ENCODE measurements at regions not wholly inside any gene's neighbourhood (a gene's known extent, or its start where the extent isn't known, plus 50 kb on each side); places are given as distances from the start of the nearest gene placed in this dataset.
"Not testable (repeated sequence)": the region's sequence is repeated elsewhere in the genome, so short reads cannot be mapped to it uniquely, and the experiment has no call there.

DNA sequence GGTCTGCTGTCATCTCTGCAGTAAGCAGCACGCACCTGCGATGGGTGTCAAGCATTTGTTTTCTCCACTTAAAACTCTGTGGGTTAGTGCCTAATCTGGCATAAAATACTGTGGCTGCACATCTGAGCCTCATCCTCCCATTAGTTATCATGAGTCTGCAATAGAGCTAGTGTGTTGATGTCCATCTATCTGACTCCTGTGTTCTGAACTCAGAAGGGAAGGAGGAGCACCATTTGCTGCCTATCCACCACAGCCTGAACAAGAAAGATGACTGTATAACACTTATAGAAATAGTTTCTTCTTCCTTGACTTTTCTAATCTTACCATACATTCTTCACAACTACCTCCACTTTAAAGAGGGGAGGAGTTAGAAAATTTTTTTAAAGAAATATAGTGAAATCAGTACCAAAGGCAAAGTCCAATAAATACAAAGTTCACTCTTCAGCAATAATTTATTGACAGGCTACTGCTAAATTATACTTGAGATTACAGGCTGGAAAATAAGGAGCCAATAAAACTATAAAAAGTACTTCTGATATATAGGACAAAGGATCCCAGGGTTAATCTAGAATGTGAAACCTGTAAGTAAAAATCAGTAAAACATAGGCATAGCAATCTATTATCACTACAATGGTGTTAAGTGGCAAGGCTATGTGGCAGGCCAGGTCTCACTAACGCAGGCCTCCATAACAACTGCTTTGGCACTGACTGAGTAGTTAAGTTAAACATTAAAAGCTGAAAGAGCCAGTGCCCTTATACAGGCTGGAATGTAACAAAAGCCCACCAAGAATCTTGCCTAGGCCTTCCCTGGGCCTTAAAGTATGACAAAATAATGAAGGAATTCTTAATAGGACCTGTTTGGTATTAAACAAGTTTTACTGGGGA lies 70.2 kb downstream of the LGALS9C start:
- H3K4me1 ChIP-seq (ENCODE audit: insufficient read depth); H3K36me3 ChIP-seq (replicated peaks; ENCODE audit: insufficient read depth, low read depth); H3K4me3 ChIP-seq; DNase-seq (ENCODE audit: low spot score); H3K9me2 ChIP-seq (replicated peaks; ENCODE audit: insufficient read depth); H3K27me3 ChIP-seq; H3K79me2 ChIP-seq; H3K4me2 ChIP-seq; H3K27ac ChIP-seq; H4K20me1 ChIP-seq (ENCODE audit: insufficient read depth, poor library complexity, severe bottlenecking); H3K9me3 ChIP-seq (ENCODE audit: low read depth); H2AFZ ChIP-seq: not testable (repeated sequence)
- WGBS (ENCODE audit: low lambda C conversion rate, missing lambda C conversion rate) = 100% methylated on average over 2 of the region's 3 CpGs

DNA sequence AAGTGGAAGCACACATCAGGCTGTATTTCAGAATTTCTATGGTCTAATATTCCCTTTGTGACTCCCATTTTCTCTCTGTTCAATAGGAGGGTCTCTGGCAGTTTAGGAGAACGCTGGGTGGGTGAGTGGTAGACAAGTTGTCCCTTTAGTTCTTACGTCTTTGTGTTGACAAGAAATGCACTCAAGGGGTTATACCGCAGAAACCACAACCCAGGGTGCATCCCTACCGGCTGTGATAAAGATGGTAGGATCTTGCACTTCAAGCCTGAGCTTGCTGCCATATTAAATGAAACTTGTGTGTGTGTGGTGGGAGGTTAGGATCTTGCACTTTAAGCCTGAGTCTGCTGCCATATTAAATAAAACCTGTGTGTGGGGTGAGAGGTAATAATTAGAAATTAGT lies 80.5 kb downstream of the LGALS9C start:
- DNase-seq (ENCODE audit: low spot score); H3K79me2 ChIP-seq; H3K4me3 ChIP-seq; H3K9me3 ChIP-seq (ENCODE audit: low read depth); H2AFZ ChIP-seq; H3K27me3 ChIP-seq; H3K36me3 ChIP-seq (replicated peaks; ENCODE audit: insufficient read depth, low read depth); H3K4me1 ChIP-seq (ENCODE audit: insufficient read depth); H4K20me1 ChIP-seq (ENCODE audit: insufficient read depth, poor library complexity, severe bottlenecking); H3K4me2 ChIP-seq; H3K27ac ChIP-seq; H3K9me2 ChIP-seq (replicated peaks; ENCODE audit: insufficient read depth): not testable (repeated sequence)
- 90% methylated on average over 4 of the region's 4 CpGs for WGBS (ENCODE audit: low lambda C conversion rate, missing lambda C conversion rate)

DNA sequence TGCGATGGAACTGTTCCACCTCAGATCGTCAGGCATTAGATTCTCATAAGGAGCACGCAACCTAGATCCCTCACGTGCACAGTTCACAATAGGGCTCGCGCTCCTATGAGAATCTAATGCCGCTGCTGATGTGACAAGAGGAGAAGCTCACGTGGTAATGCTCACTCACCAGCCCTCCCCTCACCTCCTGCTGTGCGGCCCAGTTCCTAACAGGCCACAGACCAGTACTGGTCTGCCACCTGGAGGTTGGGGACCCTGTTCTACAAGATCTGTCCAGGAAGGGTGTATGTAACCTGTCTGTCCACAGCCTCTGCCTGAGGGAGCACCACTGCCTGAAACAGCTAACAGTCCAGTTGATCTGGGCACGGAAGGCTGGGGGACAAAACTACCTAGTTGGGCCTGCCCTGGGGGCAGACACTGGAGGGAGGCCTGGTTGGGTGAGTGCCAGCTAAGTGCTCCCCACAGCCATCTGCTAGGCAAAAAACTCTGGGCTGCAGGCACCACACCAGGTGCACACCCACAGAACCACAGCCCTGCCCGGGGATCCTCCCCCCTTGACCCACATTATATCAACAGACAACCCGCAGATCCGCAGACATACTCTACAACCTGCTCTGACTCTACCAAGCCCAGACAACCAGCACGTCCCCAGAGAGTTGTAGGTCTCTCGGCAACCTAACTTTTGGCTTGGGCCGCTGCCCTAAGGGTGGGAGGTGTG lies 80.7 kb downstream of the TBC1D28 start:
- not testable (repeated sequence) for H3K27ac ChIP-seq; H2AFZ ChIP-seq; H3K4me1 ChIP-seq (ENCODE audit: insufficient read depth); DNase-seq (ENCODE audit: low spot score); H4K20me1 ChIP-seq (ENCODE audit: insufficient read depth, poor library complexity, severe bottlenecking); H3K9me2 ChIP-seq (replicated peaks; ENCODE audit: insufficient read depth); H3K79me2 ChIP-seq; H3K27me3 ChIP-seq; H3K9me3 ChIP-seq (ENCODE audit: low read depth); H3K4me2 ChIP-seq; H3K4me3 ChIP-seq; H3K36me3 ChIP-seq (replicated peaks; ENCODE audit: insufficient read depth, low read depth)
- WGBS (ENCODE audit: low lambda C conversion rate, missing lambda C conversion rate) = 74% methylated on average over 13 of the region's 16 CpGs

DNA sequence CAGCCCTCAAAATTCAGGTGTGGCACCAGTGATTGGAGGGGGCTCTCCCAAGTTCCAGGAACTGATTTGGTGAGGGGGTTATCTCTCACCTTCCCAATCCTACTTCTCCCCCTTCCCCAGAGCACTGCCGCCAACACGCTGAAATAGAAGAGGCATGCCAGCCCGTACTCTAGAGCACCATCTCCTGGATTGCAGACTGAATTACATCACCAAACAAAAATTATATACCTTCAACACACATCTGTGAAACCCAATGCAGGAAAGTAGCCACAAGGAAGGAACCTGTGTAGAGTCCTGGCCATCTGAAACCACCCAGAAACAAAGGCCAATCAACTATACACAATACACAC lies 80.1 kb downstream of the TBC1D28 start:
- H3K9me3 ChIP-seq (ENCODE audit: low read depth); H3K4me3 ChIP-seq; H4K20me1 ChIP-seq (ENCODE audit: insufficient read depth, poor library complexity, severe bottlenecking); H3K4me1 ChIP-seq (ENCODE audit: insufficient read depth); H3K36me3 ChIP-seq (replicated peaks; ENCODE audit: insufficient read depth, low read depth); H3K27me3 ChIP-seq; H3K79me2 ChIP-seq; H3K27ac ChIP-seq; H3K9me2 ChIP-seq (replicated peaks; ENCODE audit: insufficient read depth); H2AFZ ChIP-seq; H3K4me2 ChIP-seq: not testable (repeated sequence)
- TF ChIP-seq, protein P1, sequence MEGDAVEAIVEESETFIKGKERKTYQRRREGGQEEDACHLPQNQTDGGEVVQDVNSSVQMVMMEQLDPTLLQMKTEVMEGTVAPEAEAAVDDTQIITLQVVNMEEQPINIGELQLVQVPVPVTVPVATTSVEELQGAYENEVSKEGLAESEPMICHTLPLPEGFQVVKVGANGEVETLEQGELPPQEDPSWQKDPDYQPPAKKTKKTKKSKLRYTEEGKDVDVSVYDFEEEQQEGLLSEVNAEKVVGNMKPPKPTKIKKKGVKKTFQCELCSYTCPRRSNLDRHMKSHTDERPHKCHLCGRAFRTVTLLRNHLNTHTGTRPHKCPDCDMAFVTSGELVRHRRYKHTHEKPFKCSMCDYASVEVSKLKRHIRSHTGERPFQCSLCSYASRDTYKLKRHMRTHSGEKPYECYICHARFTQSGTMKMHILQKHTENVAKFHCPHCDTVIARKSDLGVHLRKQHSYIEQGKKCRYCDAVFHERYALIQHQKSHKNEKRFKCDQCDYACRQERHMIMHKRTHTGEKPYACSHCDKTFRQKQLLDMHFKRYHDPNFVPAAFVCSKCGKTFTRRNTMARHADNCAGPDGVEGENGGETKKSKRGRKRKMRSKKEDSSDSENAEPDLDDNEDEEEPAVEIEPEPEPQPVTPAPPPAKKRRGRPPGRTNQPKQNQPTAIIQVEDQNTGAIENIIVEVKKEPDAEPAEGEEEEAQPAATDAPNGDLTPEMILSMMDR (IDR thresholded peaks at IDR 0.05; ENCODE audit: poor library complexity) = peak; percentile 55
- peak; percentile 26 for DNase-seq (ENCODE audit: low spot score)
- 2% methylated on average over 3 of the region's 3 CpGs for WGBS (ENCODE audit: low lambda C conversion rate, missing lambda C conversion rate)

DNA sequence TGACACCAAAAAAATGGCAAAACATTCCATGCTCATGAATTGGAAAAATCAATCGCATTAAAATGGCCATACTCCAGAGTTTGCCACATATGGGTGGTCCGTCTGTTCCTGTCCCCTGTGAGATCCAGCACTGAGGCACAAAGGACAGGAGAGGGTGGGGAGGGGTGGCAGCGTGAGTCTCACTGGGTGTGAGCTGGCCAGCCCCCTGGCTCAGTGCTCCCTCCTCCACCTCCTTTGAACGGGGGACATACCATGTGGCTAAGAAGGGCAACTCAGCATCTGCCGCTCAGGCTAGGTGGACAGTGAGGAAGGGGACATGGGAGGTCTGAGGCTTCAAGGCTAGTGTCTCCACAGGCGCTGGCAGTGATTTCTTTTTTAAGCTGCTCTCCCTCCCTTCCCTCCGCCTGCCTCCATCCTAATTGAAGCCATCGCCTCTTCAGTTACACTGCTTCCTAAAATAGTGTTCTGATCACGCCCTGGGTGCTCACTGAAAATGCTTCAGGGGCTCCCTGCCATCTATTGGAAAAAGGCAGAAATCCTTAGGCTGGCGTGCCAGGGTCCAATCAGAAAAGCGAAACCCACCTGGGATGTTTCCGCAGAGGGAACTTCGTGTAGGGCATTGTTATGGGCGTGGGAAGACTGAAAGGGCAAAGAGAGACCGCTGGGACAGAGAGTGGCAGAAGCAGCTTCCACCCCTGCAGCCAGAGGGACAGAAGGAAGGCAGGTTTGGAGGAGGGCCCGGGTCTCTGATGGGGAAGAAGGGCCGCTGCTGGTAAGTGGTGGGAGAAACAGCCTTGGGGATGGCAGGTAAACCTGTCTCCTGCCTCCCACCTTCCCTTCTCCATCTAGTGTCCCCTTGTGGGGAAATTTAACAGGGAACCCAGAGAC lies 75.8 kb downstream of the TBC1D28 start:
- not testable (repeated sequence) for H3K4me2 ChIP-seq; H3K9me2 ChIP-seq (replicated peaks; ENCODE audit: insufficient read depth); H3K4me1 ChIP-seq (ENCODE audit: insufficient read depth); H3K9me3 ChIP-seq (ENCODE audit: low read depth); H4K20me1 ChIP-seq (ENCODE audit: insufficient read depth, poor library complexity, severe bottlenecking); H3K79me2 ChIP-seq; H3K4me3 ChIP-seq; H3K36me3 ChIP-seq (replicated peaks; ENCODE audit: insufficient read depth, low read depth); H3K27me3 ChIP-seq; H2AFZ ChIP-seq; H3K27ac ChIP-seq
- WGBS (ENCODE audit: low lambda C conversion rate, missing lambda C conversion rate) = 63% methylated on average over 14 of the region's 17 CpGs
- peak; percentile 2 for DNase-seq (ENCODE audit: low spot score)

DNA sequence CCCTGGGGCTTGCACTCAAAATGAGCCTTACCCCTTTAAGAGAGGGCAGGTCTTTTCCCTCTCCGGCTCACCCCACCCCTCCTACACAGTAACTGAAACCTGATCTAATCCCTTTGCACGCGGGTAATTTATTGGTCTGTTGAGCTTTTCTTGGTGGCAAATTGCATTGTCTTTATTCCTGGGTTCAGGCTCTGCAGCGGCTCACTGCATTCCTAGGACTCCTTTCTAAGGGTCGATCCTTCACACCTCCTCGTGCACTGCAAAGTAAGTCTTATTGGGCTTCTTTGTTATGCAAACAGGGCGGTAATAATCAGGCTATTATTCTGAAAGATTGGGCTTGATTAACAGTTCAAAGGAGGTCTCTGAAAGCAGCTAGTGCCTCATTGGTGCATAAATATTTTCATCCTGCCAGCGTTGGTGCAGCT lies 74.7 kb downstream of the TBC1D28 start:
- DNase-seq (ENCODE audit: low spot score) = peak; percentile 3
- H3K79me2 ChIP-seq; H3K36me3 ChIP-seq (replicated peaks; ENCODE audit: insufficient read depth, low read depth); H3K4me3 ChIP-seq; H3K4me1 ChIP-seq (ENCODE audit: insufficient read depth); H4K20me1 ChIP-seq (ENCODE audit: insufficient read depth, poor library complexity, severe bottlenecking); H3K27me3 ChIP-seq; H3K9me2 ChIP-seq (replicated peaks; ENCODE audit: insufficient read depth); H2AFZ ChIP-seq; H3K27ac ChIP-seq; H3K9me3 ChIP-seq (ENCODE audit: low read depth): not testable (repeated sequence)
- 4% methylated on average over 5 of the region's 8 CpGs for WGBS (ENCODE audit: low lambda C conversion rate, missing lambda C conversion rate)
- H3K4me2 ChIP-seq = peak overlapping the region; percentile 73

DNA sequence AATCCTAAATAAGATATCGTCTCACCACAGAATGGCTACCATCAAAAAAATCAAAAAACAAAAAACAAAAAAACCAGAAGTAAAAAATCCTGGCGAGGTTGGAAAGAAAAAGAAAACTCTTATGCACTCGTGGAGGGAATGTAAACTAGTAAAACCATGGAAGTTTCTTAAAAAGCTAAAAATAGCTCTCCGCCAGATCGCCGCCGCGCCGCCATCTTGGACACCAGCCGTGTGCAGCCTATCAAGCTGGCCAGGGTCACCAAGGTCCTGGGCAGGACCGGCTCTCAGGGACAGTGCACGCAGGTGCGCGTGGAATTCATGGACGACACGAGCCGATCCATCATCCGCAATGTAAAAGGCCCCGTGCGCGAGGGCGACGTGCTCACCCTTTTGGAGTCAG lies 71.7 kb downstream of the TBC1D28 start:
- H3K27me3 ChIP-seq; H3K9me3 ChIP-seq (ENCODE audit: low read depth); H3K4me3 ChIP-seq; H3K4me2 ChIP-seq; H3K79me2 ChIP-seq; H3K9me2 ChIP-seq (replicated peaks; ENCODE audit: insufficient read depth); H3K4me1 ChIP-seq (ENCODE audit: insufficient read depth); H2AFZ ChIP-seq; H3K36me3 ChIP-seq (replicated peaks; ENCODE audit: insufficient read depth, low read depth); H4K20me1 ChIP-seq (ENCODE audit: insufficient read depth, poor library complexity, severe bottlenecking); DNase-seq (ENCODE audit: low spot score); H3K27ac ChIP-seq: not testable (repeated sequence)
- WGBS (ENCODE audit: low lambda C conversion rate, missing lambda C conversion rate) = 97% methylated on average over 23 of the region's 23 CpGs
